ENCODE measurements at regions not wholly inside any gene's neighbourhood (a gene's known extent, or its start where the extent isn't known, plus 50 kb on each side); places are given as distances from the start of the nearest gene placed in this dataset.

DNA sequence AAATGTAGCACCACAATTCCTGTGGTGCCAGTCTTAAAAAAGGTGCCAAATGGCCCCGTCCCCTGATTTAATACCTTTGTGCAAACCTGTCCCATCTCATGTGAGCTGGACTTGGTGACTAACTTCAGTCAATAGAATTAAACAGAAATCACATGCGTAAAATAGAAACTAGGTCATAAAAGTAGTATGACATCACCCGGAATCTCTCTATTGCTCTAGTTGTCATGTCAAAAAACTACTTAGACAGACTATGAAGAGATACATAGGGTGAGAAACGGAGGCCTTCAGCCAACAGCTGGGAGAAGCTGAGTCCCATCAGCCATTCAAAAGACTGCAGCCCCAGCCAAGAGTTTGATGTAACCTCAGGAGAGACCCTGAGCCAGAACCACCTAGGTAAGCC, 293.5 kb upstream of the HS3ST1 start:
- no peak for DNase-seq

DNA sequence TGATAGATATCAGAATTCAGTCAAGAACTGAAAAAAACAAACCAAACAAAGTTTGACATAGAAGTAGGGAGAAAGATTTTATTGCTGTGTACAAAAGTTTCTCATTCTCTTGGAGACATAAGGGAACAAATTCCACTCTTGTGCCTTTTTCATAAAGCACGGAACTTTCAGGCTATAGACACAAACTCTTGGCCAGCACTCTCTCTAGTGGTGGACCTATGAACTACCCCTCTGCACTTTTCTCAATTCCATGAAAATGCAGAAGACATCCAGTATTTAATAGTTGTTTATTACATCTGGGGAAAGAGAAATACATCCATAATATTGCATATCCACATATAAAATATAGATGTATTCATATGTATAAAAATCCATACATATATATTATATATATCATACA, 291.6 kb upstream of the HS3ST1 start:
- peak; percentile 5 for DNase-seq

DNA sequence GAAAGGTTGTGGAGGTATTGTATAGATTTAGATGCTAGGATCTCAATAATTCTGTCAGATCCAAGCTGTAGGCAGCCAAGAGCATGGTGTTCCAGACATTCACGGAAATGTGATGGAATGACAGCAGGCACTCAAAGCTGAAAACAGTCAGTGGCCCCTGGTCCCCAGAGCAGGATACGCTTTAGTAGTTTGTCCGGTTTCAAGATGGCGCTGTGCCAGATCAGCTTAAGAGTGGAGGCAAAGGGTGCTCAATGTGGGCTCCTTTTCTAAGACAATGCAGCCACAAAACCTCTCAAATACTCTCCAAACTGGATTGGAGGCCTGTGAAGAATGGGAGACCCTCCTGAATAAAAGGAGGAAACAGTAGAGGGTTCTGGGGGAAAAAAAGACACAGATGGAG, 291.2 kb upstream of the HS3ST1 start:
- no peak for DNase-seq

DNA sequence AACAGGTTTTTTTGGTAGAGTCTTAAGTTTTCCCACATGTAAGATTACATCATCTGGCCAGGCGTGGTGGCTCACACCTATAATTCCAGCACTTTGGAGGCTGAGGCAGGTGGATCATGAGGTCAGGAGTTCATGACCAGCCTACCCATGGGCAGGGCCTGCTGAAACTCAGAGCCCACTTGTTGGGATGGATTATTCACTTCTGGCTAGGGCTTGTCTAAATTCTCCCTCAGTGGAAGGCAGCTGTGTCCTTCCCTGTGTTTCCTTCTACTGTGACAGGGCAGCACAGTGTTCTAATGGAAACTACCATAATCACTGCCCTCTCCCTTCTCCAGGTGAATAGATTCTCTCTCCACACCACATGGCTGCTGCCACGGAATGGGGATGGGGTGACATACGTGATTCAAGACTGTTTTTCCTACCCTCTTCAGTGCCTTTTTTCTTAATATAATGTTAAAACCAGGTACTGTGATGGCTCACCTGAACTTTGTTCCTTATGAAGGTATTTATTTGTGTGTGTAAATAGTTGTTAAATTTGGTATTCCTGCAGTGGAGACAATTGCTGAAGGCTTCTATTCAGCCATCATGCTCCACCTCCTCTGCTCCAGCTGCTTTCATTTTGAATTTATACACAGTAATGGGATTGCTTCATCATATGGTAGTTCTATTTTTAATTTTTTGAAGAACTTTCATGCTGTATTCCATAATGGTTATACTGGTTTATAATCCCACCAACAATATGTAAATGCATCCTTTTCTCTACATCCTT, 287.2 kb upstream of the HS3ST1 start:
- DNase-seq = no peak

DNA sequence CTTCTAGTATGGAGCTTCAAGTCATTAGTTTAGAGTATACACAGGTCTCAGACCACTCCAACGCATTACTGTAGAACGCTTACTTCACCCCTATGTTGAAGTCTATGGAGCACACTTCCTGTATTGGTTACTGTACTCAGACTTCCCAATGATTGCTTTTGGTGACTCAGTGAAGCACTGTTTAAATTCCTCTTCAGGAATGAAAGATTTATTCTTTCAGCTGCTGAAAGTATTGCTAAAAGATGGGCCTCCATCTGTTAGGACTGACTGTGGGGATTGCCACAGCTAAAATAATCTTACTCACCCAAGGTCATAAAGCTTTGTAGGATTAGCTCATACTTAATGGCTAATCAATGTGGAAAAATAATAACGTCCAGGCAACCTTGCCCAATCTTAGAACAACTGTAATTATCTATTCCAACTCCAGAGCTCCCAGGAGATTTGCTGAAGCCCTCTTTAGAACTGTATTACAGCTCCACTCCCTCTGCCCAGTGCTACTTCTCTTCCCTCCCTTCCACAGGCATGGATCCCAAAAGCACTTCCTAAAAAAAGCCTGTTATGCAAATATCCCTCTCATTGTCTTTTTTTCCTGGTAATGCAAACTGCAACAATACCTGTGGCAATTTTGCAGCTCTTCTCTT, 281.9 kb upstream of the HS3ST1 start:
- no peak for DNase-seq

GRCh38 chr4:11704186-11704830, 275.6 kb upstream of the HS3ST1 start:
- DNase-seq = no peak

DNA sequence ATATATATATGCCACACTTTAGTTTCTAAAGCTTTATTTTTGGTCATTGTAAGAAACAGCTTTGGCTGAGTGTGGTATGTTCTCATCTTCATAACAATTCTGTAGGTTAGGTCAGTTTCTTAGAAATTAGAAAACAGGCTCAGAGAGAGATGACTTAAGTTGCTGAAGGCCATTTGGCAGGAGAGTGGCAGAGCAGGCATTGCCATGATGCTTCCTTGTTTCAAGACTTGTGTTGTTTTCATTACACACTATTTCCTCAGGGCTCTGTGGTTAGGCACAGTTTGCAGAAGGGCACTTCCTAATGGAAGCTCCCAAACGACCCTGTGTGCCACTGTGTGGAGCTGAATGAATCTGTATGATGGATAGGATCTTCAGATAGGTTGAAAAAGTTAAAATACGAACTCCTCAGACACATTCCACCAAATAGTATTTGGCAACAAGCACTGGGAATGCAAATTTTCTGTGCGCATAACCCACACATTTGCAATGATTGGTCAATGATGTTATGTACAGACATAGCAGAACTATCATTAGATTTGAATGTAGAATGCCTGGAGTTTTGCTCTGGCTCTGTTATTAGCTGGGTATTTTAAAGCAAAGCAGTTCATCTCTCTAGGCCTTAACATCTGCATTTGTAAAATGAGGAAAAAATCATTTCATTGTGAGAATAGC, 274.3 kb upstream of the HS3ST1 start:
- no peak for DNase-seq

- DNase-seq = no peak
Measured at GRCh38 chr4:11701966-11702725, 273.5 kb upstream of the HS3ST1 start.

GRCh38 chr4:11700751-11701226, 272.1 kb upstream of the HS3ST1 start:
- no peak for DNase-seq

- DNase-seq = no peak
Measured at GRCh38 chr4:11698846-11699590, 270.3 kb upstream of the HS3ST1 start.

DNA sequence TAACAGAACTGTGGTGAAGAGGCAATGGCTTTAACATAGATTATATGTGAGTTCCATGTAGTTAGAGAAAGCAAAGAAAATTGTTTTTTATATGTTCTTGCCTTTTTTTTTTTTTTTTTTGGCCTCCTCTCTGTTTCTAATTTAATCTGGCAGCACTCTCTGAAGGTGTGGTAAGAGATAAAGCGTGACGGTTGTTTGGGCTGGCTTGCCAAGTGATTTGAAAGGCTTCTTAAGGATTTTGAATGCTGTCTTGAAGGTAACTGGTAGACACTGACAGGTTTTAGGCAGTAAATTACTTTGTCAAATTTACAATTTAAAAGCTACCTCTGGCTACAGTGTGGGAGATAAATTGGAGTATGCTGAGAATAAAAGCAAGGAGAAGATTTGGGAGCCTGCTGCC, 269.3 kb upstream of the HS3ST1 start:
- no peak for DNase-seq

DNA sequence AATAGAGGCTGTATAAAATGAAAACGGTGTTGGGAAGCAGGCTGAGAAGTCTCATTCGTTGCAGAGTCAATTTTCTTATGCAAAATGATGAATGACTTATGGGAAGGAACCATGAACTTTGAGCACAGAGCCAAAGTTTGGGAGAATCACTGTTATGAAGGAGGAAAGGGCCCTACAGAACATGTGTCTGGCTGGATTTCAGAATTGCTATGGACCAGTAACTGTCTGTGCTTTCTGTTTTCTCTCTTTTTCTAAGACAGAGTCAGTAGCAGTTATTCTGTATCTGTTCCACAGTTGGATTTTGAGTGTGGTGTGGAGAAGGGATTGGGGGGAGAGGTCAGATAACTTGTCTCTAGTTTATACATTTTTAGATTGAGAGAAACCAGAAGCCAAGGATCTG, 265.0 kb upstream of the HS3ST1 start:
- DNase-seq = no peak

GRCh38 chr4:11691236-11691635, 262.5 kb upstream of the HS3ST1 start:
- no peak for DNase-seq

DNA sequence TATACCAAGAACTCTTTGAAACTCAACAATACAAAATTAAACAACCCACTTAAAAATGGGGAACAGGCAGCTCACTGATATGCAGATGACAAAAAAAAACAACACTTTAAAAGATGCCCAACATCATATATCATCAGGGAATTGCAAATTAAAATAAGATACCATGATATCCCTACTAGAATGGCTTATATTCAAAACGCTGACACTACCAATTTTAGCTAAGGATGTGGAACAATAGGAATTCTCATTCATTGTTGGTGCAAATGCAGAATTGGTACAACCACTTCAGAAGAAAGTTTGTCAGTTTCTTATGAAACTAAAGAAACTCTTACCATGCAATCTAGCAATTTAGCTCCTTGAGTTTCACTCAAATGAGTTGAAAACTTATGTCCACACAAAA, 259.0 kb upstream of the HS3ST1 start:
- DNase-seq = no peak

DNA sequence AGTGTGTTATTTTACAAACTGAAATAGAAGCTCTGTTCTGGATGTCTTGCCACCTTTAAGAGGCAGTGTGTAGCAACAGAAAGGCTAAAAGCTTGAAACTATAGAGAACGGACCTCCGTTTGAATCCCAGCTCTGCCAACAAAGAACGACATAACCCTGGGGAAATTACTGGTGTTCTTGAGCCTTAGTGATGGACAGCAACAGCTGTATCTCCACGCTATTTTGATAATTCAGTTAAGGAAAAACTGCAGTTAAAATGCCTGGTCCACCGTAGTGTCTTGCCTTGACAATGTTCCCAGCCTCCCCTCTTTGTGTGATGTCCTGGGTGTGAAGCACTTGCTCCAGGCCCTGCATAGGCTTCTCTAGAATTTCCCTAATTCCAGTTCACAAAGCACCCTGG, 256.8 kb upstream of the HS3ST1 start:
- DNase-seq = no peak

- DNase-seq = no peak
Measured at GRCh38 chr4:11675051-11675800, 246.5 kb upstream of the HS3ST1 start.

GRCh38 chr4:11670304-11670703, 241.6 kb upstream of the HS3ST1 start:
- DNase-seq = no peak

DNA sequence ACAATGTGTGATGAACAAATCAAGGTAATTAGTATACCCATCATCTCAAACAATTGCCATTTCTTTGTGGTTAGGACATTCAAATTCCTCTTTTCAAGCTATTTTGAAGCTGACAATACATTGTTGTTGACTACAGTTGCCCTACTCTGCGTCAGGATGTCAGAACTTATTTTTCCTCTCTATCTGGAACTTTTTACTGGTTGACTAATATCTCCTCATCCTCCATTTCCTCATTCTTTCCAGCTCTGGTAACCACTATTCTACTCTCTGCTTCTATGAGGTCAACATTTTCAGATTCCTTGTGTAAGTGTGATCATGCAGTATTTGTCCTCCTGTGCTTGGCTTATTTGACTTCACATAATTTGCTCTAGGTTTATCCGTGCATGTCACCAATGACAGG, 240.5 kb upstream of the HS3ST1 start:
- no peak for DNase-seq

- no peak for DNase-seq
Measured at GRCh38 chr4:11663114-11663513, 234.4 kb upstream of the HS3ST1 start.

DNA sequence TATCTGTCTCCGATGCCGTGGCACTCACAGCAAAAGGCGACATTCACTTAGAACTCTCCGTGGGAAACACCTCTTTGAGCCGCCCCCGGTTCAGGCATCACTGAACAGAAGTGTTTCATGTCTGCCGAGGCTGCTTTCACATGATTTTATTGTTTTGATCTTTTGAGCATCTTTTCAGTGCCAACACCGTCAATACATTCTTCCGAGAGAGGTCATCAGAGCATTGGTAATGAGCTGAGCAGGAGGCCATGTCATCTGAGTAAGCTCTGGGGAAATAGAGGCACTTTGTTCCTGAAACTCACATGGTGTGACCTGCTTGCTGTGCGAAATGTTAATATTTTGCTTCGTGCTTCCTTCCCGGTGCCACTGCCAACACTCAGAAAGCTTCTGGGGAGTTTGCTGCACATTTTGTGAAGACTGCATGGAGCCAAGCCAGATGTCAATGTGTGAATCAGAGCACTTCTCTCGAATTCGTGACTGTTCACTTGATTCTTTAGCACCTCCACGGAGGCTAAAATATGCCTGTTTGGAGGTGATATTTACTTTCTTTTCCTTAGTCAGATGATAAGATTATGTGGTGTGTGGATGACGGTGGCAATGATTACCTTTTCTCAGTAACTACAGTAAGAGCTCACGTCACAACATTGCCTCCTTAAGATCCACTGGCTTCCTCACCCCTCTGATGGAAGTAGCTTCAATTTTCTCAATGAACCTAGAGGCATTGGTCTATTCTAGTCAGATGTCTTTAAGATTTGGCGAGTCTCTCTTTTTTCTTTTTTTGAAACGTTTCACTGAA, 222.3 kb upstream of the HS3ST1 start:
- no peak for DNase-seq
